ENCODE measurements at regions not wholly inside any gene's neighbourhood (a gene's known extent, or its start where the extent isn't known, plus 50 kb on each side); places are given as distances from the start of the nearest gene placed in this dataset.

- no peak for TF ChIP-seq GATA2 (IDR thresholded peaks at IDR 0.05; ENCODE audit: low read depth, low read length)
- TF ChIP-seq GATA3 (IDR thresholded peaks at IDR 0.05; ENCODE audit: low read depth, low read length), result no peak
These were observed 65.7 kb upstream of the BACE2 start for GRCh38 chr21:41102281-41102680.

Measured in SH-SY5Y (cell line).